NCI-H1417 (cell line): ENCODE measurements at regions not wholly inside any gene's neighbourhood (a gene's known extent, or its start where the extent isn't known, plus 50 kb on each side); places are given as distances from the start of the nearest gene placed in this dataset.
A peak's percentile ranks its signal among the peaks of the same experiment; 100 is the strongest.
"Not testable (repeated sequence)": the region's sequence is repeated elsewhere in the genome, so short reads cannot be mapped to it uniquely, and the experiment has no call there.

Experiments
- DNase-seq, 3 experiments: peaks; one replicate each; lab custom pipeline; 2025; lab: John Stamatoyannopoulos, UW

- DNase-seq = no peak
Measured at GRCh38 chr7:16089191-16089590, 332.1 kb downstream of the CRPPA start.

DNA sequence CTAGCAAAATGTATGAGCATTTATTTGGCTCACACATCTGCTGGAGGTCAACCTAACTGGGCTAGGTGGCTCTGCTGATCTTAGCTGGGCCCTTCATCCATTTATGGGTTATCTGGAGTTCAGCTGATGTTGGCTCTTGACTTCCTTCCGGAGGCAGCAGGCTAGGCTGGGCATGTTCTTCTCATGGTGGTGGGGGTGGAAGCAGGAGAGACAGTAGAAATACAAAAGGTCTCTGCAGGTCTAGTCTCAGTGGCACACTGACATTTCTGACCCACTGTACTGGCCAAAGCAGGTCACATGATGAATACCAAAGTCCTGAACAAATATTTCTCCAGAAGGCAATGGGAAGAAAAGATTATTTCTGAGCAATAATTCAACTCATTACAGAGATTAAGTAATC is 334.6 kb downstream of the CRPPA start:
- no peak for DNase-seq

DNA sequence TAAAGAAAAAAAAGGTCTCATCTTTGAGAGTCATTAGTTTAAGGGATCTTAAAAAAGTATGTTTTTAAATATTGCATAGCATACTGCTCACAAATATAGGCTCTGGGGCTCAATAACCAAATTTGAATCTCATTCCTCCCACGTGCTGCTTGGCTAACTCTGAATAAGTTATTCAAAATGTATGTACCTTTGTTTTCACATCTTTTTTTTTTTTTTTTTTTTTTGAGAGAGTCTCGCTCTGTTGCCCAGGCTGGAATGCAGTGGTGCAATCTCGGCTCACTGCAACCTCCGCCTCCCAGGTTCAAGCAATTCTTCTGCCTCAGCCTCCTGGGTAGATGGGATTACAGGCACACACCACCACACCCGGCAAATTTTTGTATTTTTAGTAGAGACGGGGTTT is 335.6 kb downstream of the CRPPA start:
- not testable (repeated sequence) for DNase-seq

DNA sequence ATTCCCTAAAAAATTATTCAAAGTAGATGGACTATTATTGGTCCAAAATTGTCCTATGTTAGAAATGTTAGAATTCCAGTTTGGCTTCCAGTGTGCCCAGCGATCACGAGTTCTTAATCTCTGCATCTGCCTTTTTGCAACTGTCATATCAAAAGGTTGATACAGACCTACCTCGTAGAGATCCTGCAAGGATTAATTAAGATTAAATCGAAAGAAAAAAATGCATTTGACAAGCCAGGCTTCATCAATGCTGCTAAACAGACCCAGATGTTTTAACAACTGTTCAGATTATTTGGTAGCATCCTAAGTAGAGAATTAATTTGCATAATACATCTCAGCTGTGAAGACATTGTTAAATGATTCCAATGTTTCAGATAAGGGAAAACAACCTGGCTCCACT is 336.5 kb downstream of the CRPPA start:
- DNase-seq = no peak

DNA sequence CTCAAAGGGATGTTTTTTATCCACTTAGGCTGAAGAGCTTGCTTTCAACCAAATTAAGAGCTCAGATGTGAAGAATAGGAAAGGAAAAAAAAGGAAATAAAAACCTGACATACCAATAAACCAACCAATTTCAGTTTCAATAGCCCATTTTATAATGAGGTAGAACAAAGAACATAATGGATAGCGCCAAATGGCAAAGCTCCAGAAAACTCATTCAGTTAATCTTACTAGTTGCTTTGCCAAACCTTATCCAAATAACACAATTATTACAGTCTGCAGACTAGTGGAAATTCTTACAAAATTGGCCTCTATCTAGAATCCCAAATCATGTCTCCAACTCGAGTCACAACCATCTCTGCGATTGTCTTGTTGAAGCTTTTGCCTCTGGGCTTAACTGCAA is 337.0 kb downstream of the CRPPA start:
- DNase-seq = peak in 2 of 3 experiments; percentile 4 to 28

GRCh38 chr7:16083931-16084330 is 337.4 kb downstream of the CRPPA start:
- DNase-seq = no peak

DNA sequence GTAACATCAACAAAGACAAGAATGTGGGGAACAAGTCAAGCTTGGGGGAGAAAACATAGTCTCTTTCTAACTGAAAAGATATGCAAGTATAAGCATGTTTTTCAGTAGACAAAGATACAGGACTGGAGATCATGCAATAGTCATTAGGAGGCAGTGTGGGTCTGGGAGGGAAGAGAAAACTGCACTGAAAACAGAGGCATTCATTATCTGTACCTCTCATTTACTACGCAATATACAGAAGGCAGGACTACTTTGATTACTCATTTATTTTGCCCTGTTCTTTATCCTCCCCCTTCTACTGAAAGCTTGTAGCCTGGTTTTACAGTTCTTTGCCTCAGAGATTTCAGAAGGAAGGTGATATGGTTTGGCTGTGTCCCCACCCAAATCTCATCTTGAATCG is 341.2 kb downstream of the CRPPA start:
- DNase-seq = no peak

DNA sequence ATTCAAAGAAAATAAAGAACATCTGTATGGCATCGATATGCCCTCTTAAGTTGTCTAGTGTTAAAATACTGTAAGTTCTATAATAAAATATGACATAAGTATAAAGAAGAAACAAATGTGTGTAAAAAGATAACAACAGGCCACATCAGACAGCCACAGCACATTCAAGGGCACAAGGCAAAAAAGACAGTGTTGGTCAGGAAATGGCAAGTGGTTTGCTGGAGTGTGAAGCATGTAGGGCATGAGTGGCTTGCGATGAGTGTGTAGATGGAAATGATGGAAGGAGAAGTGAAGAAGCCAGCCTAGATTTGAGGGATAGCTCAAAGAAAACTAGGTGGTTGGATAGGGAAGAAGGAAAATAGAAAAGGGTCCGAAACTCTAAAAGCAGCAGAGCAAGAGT is 341.6 kb downstream of the CRPPA start:
- no peak for DNase-seq

GRCh38 chr7:16078076-16078952 is 343.0 kb downstream of the CRPPA start:
- peak; percentile 61 to 89 (median 70) for DNase-seq

DNA sequence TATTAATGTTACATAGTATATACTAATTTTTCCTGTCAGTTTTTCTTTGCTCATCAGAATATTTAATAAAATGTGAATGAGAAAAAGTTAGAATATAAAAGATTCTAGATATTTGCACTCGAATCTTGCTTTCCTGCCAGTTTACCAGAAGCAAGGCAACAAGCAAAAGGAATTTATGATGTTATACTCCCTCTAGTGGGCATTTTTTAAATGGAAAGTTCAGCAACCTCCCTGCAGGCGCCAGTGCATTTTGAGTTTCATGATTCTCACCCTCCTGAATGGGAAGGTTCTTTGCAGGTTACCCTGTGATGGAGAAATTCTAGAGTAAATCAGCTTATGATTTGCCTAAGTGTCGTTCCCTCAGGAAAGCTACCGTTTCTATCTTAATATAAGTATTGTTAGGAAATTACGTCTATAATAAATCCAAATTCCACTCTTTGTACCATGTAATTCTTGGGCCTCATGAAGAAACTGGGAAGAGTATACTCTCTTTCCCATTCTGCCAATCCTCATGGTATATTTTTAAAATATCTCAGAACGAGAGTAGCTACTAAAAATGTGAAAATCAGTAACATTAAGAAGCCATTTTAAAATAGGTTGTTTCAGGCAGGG is 350.0 kb downstream of the CRPPA start:
- peak; percentile 43 to 82 (median 68) for DNase-seq

DNA sequence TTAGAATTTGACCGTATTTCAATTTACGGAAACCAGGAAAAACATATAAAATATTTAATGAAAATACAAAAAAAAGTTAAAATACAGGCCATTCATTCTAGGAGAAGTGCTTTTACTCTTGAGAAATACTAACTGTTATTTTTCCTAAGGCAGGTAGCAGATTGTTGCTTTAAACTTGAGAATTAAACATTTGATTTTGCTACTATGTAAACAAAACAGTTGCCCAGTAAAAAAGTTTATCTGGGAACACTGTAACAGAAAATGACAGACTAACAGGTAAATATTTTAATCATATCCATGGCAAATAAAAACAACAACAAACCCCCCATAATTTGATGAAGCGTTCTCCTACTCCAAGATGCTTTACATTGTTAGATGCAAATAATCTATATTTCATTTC is 350.5 kb downstream of the CRPPA start:
- DNase-seq = no peak

DNA sequence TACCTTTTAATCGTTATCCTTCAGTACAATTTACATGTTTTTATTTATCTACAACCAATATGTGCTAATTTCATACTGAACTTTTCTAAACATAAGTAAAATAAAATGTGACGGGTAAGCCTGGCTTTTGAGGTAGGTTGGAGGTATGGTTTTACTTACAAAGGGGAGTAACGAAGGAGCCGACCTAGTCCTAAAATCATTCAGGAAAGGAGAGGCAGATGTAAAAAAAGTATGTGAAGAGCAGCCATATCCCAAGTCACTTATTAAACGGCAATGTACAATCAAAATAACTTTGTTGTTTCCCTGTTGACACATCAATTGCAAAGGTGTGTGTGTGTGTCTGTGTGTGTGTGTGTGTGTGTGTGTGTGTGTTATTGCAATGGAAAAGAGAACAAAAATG is 351.3 kb downstream of the CRPPA start:
- no peak for DNase-seq

DNA sequence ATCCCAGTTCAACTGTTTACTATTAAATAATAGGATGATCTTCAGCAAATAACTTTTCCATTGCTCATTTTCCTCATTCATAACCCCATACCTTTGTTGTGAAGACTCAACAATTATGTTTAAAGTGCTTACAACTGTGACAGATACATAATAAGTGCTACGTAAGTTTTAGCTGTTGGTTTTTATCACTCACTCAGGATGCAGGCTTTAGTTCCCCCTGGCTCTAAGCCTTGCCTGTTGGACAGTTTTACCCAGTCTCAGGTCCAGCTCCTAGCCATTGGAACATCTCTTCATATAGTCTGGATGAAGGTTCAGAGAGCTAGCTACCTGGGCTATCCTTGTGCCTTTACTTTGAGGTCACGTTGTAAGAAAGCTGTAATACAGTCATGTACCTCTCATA is 353.2 kb downstream of the CRPPA start:
- no peak for DNase-seq

DNA sequence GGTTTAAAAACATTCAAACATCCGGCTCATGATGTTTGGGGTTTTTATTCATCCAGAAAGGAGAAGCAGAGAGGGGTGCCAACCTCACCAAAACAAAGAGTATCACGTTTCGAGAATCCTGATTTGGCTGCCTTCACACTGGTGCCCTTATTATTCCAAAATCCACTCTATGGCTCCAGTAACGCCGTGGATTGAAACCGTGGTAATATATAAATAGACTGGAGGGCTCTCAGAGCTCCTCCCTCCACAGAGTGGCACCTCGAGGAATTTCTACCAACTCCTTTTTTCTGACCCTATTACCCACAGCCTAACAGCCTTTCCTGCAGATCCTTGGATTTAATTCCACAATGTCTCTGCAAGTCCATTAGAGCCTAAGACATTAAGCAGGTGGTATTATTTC is 353.6 kb downstream of the CRPPA start:
- peak in 2 of 3 experiments; percentile 15 to 44 for DNase-seq

GRCh38 chr7:16066805-16067459 is 354.4 kb downstream of the CRPPA start:
- DNase-seq = peak in 2 of 3 experiments; percentile 7 to 57

DNA sequence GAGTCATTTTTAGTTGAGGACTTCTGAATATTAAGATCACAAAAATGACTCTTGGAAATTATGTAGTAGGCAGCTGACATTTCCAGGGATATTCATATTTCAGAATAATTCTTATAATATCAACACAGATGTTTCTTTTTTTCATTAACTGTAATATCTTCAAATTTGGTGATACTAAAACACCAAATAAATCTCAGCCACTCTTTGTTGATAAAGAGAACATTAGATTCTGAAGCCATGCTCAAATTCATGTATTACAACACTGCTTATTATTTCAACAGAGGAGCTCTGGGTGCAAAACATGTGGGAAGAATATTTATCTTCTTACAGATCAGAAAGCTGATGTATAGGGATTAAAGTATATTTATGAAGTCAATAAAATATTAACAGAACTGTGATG is 355.4 kb downstream of the CRPPA start:
- no peak for DNase-seq

GRCh38 chr7:16063716-16064675 is 357.3 kb downstream of the CRPPA start:
- no peak for DNase-seq

DNA sequence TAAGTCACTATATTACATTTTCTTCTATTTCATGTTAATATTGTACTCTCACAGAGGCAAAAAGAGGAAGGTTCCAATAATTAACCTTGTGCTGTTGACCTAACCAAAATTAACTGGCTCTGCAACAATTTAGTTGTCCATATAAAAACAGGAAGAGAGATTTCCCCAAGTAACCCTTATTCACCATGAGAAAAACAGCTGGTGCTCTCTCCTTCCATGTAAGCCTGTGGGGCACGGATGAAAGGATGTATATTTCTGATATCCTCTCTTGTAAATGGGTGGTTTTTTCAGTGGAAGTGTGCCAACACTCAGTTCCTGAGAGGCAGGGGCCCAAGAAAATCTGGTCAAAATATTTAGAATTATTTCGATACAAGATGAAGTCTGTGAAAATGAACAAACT is 358.1 kb downstream of the CRPPA start:
- no peak for DNase-seq

DNA sequence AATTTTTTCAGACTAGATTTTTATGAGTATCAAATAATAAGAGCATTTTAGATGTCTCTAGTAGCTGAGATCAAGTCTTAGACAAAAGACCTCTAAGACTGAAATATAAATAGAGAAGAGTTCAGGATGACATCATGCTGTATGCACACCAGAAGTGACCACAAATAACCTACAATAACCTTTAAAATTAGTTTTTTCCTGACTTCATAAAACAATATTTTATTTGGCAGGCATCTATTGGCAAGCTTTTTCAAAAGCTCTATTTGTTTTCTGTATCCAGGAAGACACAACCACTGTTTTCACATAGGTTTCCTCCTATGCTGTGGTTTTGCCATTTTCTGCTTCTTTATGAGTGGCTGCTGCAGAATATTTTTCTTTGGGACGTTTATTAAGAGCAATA is 359.1 kb downstream of the CRPPA start:
- no peak for DNase-seq

DNA sequence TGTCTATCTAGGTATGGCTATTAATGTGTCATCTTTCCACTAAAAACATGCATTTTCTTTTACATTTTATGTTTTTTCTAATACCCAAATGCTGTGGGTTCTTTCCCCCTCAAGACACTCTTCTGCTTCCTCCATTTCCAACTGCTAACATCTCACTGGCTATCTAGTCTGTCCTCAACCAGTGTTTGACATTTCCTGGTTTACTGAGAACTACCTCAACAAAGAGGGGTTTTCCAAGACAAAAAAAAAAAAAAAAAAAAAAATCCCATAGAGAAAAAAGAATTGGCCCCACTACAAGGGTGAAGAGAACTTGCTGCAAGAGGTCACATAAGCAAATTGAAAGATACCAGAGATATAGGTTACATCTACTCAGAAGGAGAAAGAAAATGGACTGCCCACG is 359.7 kb downstream of the CRPPA start:
- DNase-seq = no peak

DNA sequence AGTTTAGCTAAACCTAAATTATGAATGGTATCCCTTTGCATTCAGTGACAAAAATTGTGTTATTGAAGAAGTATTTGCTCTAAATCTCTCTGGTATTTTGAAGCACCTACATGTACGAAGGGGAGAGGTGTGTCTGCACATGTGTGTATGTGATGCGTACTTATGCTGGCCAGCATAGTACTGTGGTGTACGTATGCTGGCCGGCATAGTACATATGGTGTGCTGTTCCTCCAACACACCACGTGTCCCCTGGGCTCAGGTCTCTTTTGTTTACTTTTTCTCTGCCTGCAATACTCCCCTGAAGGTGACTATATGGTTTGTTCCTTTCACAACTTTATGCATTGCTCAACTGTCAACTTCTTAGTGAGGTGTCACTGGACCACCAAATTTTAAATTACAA is 360.3 kb downstream of the CRPPA start:
- no peak for DNase-seq

- DNase-seq = no peak
Measured at GRCh38 chr7:16060502-16060901, 360.8 kb downstream of the CRPPA start.
